ENCODE measurements at regions not wholly inside any gene's neighbourhood (a gene's known extent, or its start where the extent isn't known, plus 50 kb on each side); places are given as distances from the start of the nearest gene placed in this dataset.

DNA sequence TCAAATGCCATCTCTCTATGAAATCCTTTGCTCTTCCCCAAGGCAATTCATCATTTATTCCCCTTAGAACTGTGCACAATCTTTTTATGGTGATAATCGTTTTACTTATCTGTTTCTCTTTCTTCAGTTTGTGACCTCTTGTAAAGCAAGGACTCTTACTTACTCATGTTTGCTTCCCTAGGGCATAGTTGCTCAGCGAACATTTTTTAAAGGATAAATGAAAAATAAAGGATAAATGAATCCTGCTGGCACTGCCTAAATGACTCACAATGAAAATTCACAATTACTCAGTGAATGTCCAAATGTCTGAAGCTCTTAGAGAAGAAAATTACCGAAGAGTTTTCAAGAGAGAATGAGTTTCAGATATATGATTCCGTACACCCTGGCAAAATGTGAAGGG lies 671.7 kb downstream of the CDH11 start:
- DNase-seq: no peak

- DNase-seq: no peak
Observed at GRCh38 chr16:64449506-64449905, 672.4 kb downstream of the CDH11 start.

DNA sequence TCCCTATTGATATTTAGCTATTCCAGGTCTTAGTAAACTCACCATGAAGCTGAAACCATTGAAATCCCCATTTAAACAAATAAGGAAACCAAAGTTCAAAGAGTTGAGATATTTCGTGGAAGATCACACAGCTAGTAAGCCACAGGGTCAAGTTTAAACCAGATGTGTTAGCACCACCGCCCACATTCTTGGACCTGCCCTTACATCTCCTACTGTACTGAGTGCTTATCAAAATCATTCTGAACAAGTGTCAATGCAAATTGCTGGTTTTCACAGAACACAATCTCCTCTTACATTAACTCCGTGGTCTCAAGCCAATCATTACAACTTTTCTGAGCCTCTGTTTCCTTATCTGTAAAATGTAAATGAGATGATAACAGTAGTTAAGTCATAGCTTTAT lies 676.2 kb downstream of the CDH11 start:
- DNase-seq: no peak

GRCh38 chr16:64445245-64445644 lies 676.6 kb downstream of the CDH11 start:
- no peak for DNase-seq

DNA sequence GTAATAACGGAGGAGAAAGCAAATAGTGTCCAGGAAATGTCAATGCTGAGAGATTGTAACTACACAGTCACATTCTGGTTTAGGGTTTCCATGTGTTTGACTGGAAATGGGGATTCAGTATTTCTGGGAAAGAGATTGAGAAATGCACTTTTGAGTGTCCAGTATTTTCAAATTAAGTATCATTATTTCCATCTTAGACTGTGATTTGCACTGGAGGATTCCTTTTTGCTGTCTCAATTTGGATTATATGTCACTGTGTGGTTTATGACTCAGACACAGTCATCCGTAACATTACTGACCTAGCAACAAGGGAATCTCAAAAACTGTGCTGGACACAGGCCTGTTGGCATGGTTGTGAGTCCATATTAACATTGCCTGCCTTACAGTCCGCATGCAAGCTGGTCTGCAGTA lies 681.4 kb downstream of the CDH11 start:
- peak; percentile 46 for DNase-seq

GRCh38 chr16:64440005-64440404 lies 681.9 kb downstream of the CDH11 start:
- DNase-seq: no peak

- no peak for DNase-seq
Observed at GRCh38 chr16:64437706-64438324, 684.0 kb downstream of the CDH11 start.

GRCh38 chr16:64434526-64435069 lies 687.3 kb downstream of the CDH11 start:
- DNase-seq: no peak

GRCh38 chr16:64428463-64429113 lies 693.3 kb downstream of the CDH11 start:
- no peak for DNase-seq

DNA sequence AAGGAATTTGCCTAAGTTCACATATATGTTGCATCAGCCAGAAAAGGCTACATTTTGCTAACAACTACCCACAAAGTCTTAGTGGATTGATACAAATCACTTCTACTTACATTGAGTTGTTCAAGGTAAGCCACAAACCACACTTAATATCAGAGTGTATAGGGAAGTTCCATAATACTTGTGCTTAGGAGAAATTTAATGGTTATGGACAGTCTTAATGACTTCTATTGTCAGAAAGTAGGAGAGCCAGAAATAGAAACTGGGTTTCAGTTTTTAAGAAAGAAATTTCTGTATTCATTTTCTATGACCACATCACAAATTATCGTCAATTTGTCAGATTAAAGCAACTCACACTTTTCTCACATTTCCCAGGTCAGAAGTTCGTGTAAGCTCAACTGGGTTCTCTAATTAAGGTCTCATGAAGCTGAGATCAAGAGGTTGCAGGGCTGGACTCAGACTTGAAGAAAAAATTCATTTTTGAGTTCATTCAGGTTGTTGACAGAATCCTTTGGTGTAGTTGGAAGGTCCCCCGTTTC lies 695.7 kb downstream of the CDH11 start:
- no peak for DNase-seq

GRCh38 chr16:64425381-64425780 lies 696.5 kb downstream of the CDH11 start:
- no peak for DNase-seq

DNA sequence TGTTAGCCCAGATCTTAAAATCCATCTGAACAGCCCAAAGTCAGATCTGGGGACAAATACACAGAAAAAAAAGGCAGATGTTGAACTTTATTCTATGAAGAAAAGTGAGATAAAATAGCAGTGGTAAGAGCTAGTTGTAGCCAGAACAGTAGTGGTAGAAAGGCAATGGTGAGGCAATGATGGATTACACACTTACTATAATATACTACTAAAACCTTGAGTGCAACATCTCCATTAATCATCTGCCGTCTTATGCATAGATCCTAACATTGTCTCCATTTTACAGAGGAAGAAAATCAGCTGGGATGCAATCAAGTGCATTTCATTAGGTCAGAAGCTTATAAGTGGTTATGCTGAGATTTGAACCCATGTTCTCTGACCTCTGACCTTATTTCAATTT lies 699.6 kb downstream of the CDH11 start:
- no peak for DNase-seq

- no peak for DNase-seq
Observed at GRCh38 chr16:64421515-64421914, 700.3 kb downstream of the CDH11 start.

GRCh38 chr16:64419832-64420231 lies 702.0 kb downstream of the CDH11 start:
- no peak for DNase-seq

DNA sequence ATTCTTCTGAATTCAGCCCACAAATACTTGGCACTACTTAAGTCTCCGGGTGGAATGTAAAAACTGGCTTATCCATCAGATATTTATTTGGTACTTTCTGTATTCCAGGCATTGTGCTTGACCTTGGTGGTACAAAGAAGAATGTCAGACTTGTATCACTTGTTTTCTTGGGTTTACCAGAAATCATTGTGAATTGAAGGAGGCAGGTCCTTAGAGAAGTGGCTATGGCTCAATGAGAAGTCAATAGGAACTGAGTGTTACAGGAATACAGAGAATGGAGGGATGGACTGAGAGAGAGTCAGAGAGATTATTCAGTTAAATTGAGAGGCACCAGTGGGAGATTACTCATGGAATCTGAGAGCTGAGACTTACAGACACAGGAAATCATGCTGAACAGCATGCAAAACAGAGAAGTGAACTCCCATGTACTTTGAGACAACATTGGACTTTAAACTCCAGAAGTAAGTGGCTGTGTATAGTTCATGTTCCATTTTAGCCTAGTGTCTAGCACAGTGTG lies 704.1 kb downstream of the CDH11 start:
- DNase-seq: no peak

DNA sequence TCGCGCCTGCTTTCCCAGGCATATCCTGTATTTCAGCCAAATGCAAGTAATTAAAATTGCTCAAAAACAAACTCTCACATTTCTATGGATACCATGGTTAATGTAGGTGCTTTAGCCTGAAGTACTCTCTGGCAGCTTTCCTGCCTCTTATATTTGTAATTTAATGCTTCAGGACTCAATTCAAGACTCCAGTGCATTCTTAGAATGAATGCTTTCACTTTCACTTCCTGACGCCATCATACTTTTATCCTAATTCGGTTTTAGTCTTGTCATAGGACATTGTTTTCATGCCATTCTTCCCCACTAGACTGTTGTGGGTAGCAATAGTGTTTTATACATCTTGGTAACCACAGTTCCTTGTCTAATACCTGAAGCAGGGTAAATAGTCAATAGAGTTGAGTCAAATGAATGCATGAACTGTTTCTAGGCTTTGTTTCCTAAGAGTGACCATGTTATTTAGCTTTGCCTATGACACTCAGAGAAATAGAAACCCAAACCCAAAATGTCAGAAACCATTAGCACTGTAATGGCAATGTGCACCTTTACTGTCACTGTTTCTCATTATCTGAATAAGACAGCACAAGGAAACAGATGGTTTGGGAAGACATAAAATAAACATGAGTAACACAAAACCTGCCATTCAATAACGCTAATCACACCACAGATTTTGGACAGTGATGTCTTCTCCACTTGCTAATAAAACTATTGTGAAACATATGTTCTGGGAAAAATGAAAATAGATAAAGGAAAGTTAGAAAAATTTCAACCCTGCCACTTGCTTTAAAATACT lies 705.5 kb downstream of the CDH11 start:
- DNase-seq: no peak

DNA sequence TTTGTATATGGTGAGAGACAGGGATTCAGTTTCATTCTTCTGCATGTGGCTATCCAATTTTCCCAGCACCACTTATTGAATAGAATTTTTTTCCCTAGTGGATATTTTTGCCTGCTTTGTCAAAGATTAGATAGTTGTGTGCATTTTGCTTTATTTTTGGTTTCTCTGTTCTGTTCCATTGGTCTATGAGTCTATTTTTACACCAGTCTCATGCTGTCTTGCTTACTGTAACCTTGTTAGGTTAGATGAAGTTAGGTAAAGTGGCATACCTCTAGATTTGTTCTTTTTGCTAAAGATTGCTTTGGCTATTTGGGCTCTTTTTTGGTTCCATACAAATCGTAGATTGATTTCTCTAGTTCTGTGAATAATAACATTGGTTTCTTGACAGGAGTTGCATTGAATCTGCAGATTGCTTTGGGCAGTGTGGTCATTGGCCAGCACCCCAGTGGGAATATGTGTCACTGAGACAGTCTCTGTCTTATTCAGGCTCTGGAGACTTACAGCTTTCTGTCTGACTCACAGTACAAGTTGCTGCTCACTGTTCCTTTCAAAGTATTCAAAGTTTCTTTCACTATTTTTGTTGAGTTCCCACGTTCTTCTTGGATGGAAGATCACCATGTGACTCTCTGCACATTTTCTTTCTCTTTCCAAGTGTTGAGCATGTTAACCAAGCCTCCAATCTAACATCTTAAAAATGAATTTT lies 709.1 kb downstream of the CDH11 start:
- DNase-seq: no peak

DNA sequence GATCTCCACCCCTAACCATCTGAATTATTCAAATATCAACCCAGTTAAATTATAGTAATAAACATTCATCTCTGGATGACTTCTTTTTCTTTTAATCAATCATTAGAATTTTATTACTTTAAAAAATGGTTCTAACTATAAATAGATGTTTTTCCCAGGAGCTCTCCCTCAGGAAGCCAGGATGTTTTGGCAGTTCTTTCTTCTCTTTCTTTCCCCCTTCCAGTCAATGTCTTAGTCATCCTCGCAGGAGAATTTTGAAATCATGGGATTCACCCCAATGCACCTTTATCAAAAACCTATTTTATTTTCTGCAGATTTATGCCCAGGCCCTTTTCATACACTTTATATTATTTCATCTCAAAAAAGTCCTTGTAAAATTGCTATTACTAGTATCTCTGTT lies 711.6 kb downstream of the CDH11 start:
- no peak for DNase-seq

DNA sequence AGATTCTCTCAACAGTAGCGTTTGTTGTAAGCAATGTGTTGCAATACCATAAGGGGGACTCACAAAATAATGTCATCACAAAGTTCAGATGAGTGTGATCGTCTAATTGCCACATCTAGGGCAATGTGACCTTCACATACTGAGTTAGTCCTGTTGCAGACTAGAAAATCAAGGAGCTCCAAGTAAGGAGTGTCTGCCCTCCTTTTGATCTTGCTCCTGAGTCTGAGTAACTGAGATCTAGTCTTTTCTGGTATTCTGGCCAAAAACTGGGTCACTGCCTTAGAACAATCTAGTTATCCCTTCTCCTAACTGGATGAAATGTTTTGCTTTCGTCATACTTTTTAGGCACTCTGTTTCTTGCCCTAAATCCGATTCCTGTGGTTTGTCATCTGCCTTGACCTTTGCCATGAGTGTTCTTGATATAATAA lies 712.1 kb downstream of the CDH11 start:
- DNase-seq: no peak

GRCh38 chr16:64408699-64409098 lies 713.2 kb downstream of the CDH11 start:
- DNase-seq: no peak

DNA sequence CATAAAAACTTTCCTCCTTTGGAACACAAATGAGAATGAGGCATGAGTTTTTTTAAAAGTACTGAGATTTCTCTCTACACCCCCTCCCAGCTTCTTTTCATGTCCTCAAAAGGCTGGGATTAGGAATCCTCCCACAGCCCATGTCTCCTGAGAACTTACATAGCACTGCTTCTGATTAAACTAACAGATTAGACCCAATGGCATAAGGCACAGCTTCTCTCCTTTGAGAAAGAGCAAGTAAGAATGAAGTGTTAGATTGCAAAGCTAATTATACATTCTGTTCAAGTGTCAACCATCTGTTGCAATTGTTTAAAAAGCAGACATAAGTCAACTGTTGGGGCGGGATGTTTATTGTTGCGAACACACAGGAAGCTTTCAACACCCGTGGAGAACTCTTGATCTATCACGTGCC lies 715.1 kb downstream of the CDH11 start:
- no peak for DNase-seq

- DNase-seq: no peak
Observed at GRCh38 chr16:64403352-64403751, 718.5 kb downstream of the CDH11 start.

- DNase-seq: no peak
Observed at GRCh38 chr16:64398793-64399192, 723.1 kb downstream of the CDH11 start.
